ENCODE measurements at regions not wholly inside any gene's neighbourhood (a gene's known extent, or its start where the extent isn't known, plus 50 kb on each side); places are given as distances from the start of the nearest gene placed in this dataset.

- TF ChIP-seq PBX3 (CRISPR knock-in tag; IDR thresholded peaks at IDR 0.05) (no peak), ZNF280D (tag by site-specific recombination; IDR thresholded peaks at IDR 0.05) (no peak), CTCF (tag by site-specific recombination; IDR thresholded peaks at IDR 0.05) (no peak), ELK4 (IDR thresholded peaks at IDR 0.05; ENCODE audit: borderline replicate concordance, low read depth, low read length) (no peak), ZNF664 (tag by site-specific recombination; IDR thresholded peaks at IDR 0.05) (no peak), ZBTB44 (tag by site-specific recombination; IDR thresholded peaks at IDR 0.05) (no peak)
These were observed 84.8 kb downstream of the FOXL3 start for GRCh38 chr7:374706-375311.

Measured in HEK293 (cell line).